HepG2 (cell line): ENCODE measurements at regions not wholly inside any gene's neighbourhood (a gene's known extent, or its start where the extent isn't known, plus 50 kb on each side); places are given as distances from the start of the nearest gene placed in this dataset.

ENCODE experiments used
- ATAC-seq: fragments of 200-7000 bp; cut with Tn5 transposase; 3 replicates; pipeline ENCODE4 v1.9.1; 2020; ENCODE audit warnings: mild to moderate bottlenecking, moderate library complexity
- BruUV-seq: library from RNA; stranded (reverse); fragments of 400-500 nt; replicated peaks from 2 replicates; lab custom pipeline; 2021; lab: Mats Ljungman, UMichigan
- CTCF ChIA-PET: fragments of 300-600 bp; formaldehyde crosslinking; extraction: SDS; loops from one replicate; lab custom pipeline; 2021; ENCODE audit warnings: low total read pairs, inconsistent platforms, low intra/inter-chr PET ratio; lab: Yijun Ruan, JAX
- POLR2A ChIA-PET: fragments of 350-600 bp; sonication (Branson Sonifier 250); formaldehyde crosslinking; loops from one replicate; lab custom pipeline; 2020; ENCODE audit warnings: antibody characterized with exemption, inconsistent platforms; lab: Yijun Ruan, JAX
- DNase-seq: peaks from one replicate; pipeline ENCODE4 v3.0.0-alpha.2; 2015; ENCODE audit warnings: low spot score
- FAIRE-seq: peaks from 3 replicates; lab custom pipeline; 2011; peaks lifted over from hg19 to GRCh38; lab: Jason Lieb, UNC
- H2AFZ ChIP-seq: one replicate; pipeline ENCODE4 v1.6.1; 2011; ENCODE audit warnings: low read length, inconsistent platforms
- H3K27ac ChIP-seq: fragments of 300-600 bp; 3 replicates; pipeline ENCODE4 v1.8.0; 2011; ENCODE audit warnings: mixed run types, mild to moderate bottlenecking, mixed read lengths, low read length, inconsistent platforms; ENCODE audit not compliant: insufficient read depth; ENCODE audit errors: extremely low read length
- H3K27me3 ChIP-seq, 2 experiments: fragments of 200-600 bp in 1 of 2; 2 replicates in 1 of 2; 3 replicates in 1 of 2; pipeline versions ENCODE4 v1.6.0 to v1.8.0; 2011; ENCODE audit warnings: low read length in 2 of 2, mild to moderate bottlenecking in 2 of 2, moderate library complexity in 2 of 2, inconsistent platforms in 1 of 2; ENCODE audit not compliant: insufficient read depth in 2 of 2, control insufficient read depth in 1 of 2
- H3K36me3 ChIP-seq, 2 experiments: fragments of 200-600 bp in 1 of 2; replicated peaks in 1 of 2; 2 replicates in 1 of 2; 3 replicates in 1 of 2; pipeline versions ENCODE4 v1.5.1 to v1.8.0; 2011; ENCODE audit warnings: low read length in 2 of 2, inconsistent platforms in 1 of 2; ENCODE audit not compliant: insufficient read depth in 2 of 2, control insufficient read depth in 1 of 2
- H3K4me1 ChIP-seq: 2 replicates; pipeline ENCODE4 v1.5.1; 2012; ENCODE audit warnings: low read length, inconsistent platforms; ENCODE audit not compliant: insufficient read depth
- H3K4me2 ChIP-seq: 2 replicates; pipeline ENCODE4 v1.6.0; 2011; ENCODE audit warnings: low read depth, low read length, inconsistent platforms
- H3K4me3 ChIP-seq, 3 experiments: fragments of 200-600 bp in 1 of 3; sonication (generic), shearing (Covaris generic) in 1 of 3; replicated peaks in 1 of 3; 2 replicates each; pipeline ENCODE4 v1.5.1; 2011 to 2016; ENCODE audit warnings: low read length in 3 of 3, inconsistent platforms in 2 of 3, low read depth in 2 of 3, mild to moderate bottlenecking in 2 of 3, control low read depth in 1 of 3, mixed read lengths in 1 of 3; ENCODE audit not compliant: insufficient read depth in 1 of 3
- H3K79me2 ChIP-seq: one replicate; pipeline ENCODE4 v1.6.1; 2011; ENCODE audit warnings: low read length, inconsistent platforms; ENCODE audit not compliant: insufficient read depth
- H3K9ac ChIP-seq: 2 replicates; pipeline ENCODE4 v1.6.0; 2011; ENCODE audit warnings: mild to moderate bottlenecking, low read depth, low read length, inconsistent platforms; ENCODE audit not compliant: insufficient read depth
- H3K9me3 ChIP-seq: 2 replicates; pipeline ENCODE4 v1.5.1; 2012; ENCODE audit warnings: mild to moderate bottlenecking, low read length
- H4K20me1 ChIP-seq: 2 replicates; pipeline ENCODE4 v1.6.0; 2011; ENCODE audit warnings: inconsistent platforms, mild to moderate bottlenecking, low read length, moderate library complexity; ENCODE audit not compliant: insufficient read depth
- ARID5B ChIP-seq: IDR thresholded peaks from 2 replicates; pipeline ENCODE4 v1.4.0; 2020; ENCODE audit warnings: mild to moderate bottlenecking, missing genetic modification reagents
- DMTF1 ChIP-seq: sonication (generic); formaldehyde crosslinking; IDR thresholded peaks from 2 replicates; pipeline ENCODE4 v1.4.0; 2020; ENCODE audit warnings: mild to moderate bottlenecking, missing genetic modification reagents
- EEA1 ChIP-seq: sonication (generic); formaldehyde crosslinking; IDR thresholded peaks from 2 replicates; pipeline ENCODE4 v1.5.1; 2020; ENCODE audit warnings: mild to moderate bottlenecking, missing genetic modification reagents, borderline replicate concordance
- FOXA3 ChIP-seq: IDR thresholded peaks from 2 replicates; pipeline ENCODE4 v1.6.1; 2016; ENCODE audit warnings: missing genetic modification reagents, missing compliant biosample characterization
- HOXD1 ChIP-seq: sonication (generic); formaldehyde crosslinking; IDR thresholded peaks from 2 replicates; pipeline ENCODE4 v1.5.0; 2020; ENCODE audit warnings: missing genetic modification reagents
- MEF2D ChIP-seq: sonication (generic); formaldehyde crosslinking; IDR thresholded peaks from 2 replicates; pipeline ENCODE4 v1.5.1; 2020; ENCODE audit warnings: mild to moderate bottlenecking, missing genetic modification reagents
- MTA3 ChIP-seq: sonication (generic); formaldehyde crosslinking; IDR thresholded peaks from 2 replicates; pipeline ENCODE4 v1.4.0; 2020; ENCODE audit warnings: missing genetic modification reagents
- PITX1 ChIP-seq: sonication (generic); formaldehyde crosslinking; IDR thresholded peaks from 2 replicates; pipeline ENCODE4 v1.5.1; 2020; ENCODE audit warnings: mild to moderate bottlenecking, missing genetic modification reagents
- RORA ChIP-seq: sonication (generic); formaldehyde crosslinking; IDR thresholded peaks from 2 replicates; pipeline ENCODE4 v1.5.0; 2020; ENCODE audit warnings: mild to moderate bottlenecking, missing genetic modification reagents, moderate library complexity
- SSRP1 ChIP-seq: IDR thresholded peaks from 2 replicates; pipeline ENCODE4 v1.6.1; 2016; ENCODE audit warnings: control low read depth
- ZNF235 ChIP-seq: sonication (generic); formaldehyde crosslinking; IDR thresholded peaks from 2 replicates; pipeline ENCODE4 v1.8.1; 2023; ENCODE audit warnings: mild to moderate bottlenecking, missing genetic modification reagents, borderline replicate concordance
- ZNF282 ChIP-seq: fragments of 450-650 bp; IDR thresholded peaks from 2 replicates; pipeline ENCODE4 v1.6.1; 2018; ENCODE audit not compliant: partially characterized antibody
- ZNF432 ChIP-seq: sonication (generic); formaldehyde crosslinking; IDR thresholded peaks from 2 replicates; pipeline ENCODE4 v1.5.0; 2020; ENCODE audit warnings: missing genetic modification reagents, mild to moderate bottlenecking, borderline replicate concordance
- ZNF468 ChIP-seq: sonication (generic); formaldehyde crosslinking; IDR thresholded peaks from 2 replicates; pipeline ENCODE4 v1.8.0; 2022; ENCODE audit warnings: mild to moderate bottlenecking, moderate library complexity, missing genetic modification reagents
- ZNF543 ChIP-seq: sonication (generic); formaldehyde crosslinking; IDR thresholded peaks from 2 replicates; pipeline ENCODE4 v1.4.0; 2020; ENCODE audit warnings: mild to moderate bottlenecking, missing genetic modification reagents
- WGBS: methylation state at CpG from one replicate; pipeline ENCODE4 v1.1.6; 2017; ENCODE audit warnings: low lambda C conversion rate; 5-methylcytosine and 5-hydroxymethylcytosine counted together
- in situ Hi-C: cut with HindIII; loops from 2 replicates; pipeline ENCODE4 v1.10.0; 2017; ENCODE audit warnings: low pct_unique_long_range_greater_than_20kb; ENCODE audit not compliant: extremely low pct_ligation_motif_present
- intact Hi-C: fragments of 100-400 bp; cut with micrococcal nuclease; formaldehyde crosslinking; loops from one replicate; pipeline ENCODE4 v1.10.0; 2022; ENCODE audit not compliant: unreplicated experiment

- CTCF ChIA-PET, result no interaction called here
Observed at GRCh38 chr7:12961910-12962480, 274.6 kb downstream of the ARL4A start.

GRCh38 chr7:12963435-12963834, 276.0 kb downstream of the ARL4A start:
- H4K20me1 ChIP-seq, result no peaks in the 10 kb centered on the region
- ATAC-seq, result no peak
- no peak overlapping the region for H3K4me3 ChIP-seq
- intact Hi-C loops, result no loop called here
- no peaks in the 10 kb centered on the region for H3K27me3 ChIP-seq
- peaks cover 8% of the 10 kb centered on the region for H3K4me1 ChIP-seq
- WGBS, result 89% methylated on average over 1 of the region's 1 CpG
- ChIA-PET CTCF (no interaction called here), POLR2A (no interaction called here)
- in situ Hi-C loops, result no loop called here
- no peaks in the 10 kb centered on the region for H3K9me3 ChIP-seq
- BruUV-seq, result no TSS peak
- H3K9ac ChIP-seq, result no peak overlapping the region
- no peak overlapping the region for H3K4me2 ChIP-seq
- H3K27ac ChIP-seq, result no peak overlapping the region
- H3K36me3 ChIP-seq, result no peaks in the 10 kb centered on the region
- DNase-seq, result no peak
- no peak for FAIRE-seq
- no peak overlapping the region for H2AFZ ChIP-seq
- no peaks in the 10 kb centered on the region for H3K79me2 ChIP-seq
- TF ChIP-seq ZNF468 (CRISPR knock-in tag) (no peak), SSRP1 (CRISPR knock-in tag) (no peak), EEA1 (CRISPR knock-in tag) (no peak), ZNF543 (CRISPR knock-in tag) (no peak), FOXA3 (CRISPR knock-in tag) (no peak), MTA3 (CRISPR knock-in tag) (no peak), RORA (CRISPR knock-in tag) (no peak), PITX1 (no peak), ZNF282 (no peak), DMTF1 (CRISPR knock-in tag) (no peak), MEF2D (no peak), ZNF235 (CRISPR knock-in tag) (no peak), HOXD1 (CRISPR knock-in tag) (no peak), ARID5B (no peak)

More at GRCh38 chr7:12961910-12962480, 274.6 kb downstream of the ARL4A start:
- H3K4me1 ChIP-seq, result 0 out of 2 replicates have a peak, but pooled peaks cover 4% of the 10 kb centered on the region
- H4K20me1 ChIP-seq, result no peaks in the 10 kb centered on the region
- DNase-seq (no peak), FAIRE-seq (no peak), ATAC-seq (no peak)
- H2AFZ ChIP-seq, result no peak overlapping the region
- no peak overlapping the region for H3K9ac ChIP-seq
- H3K4me3 ChIP-seq, result no peak overlapping the region
- H3K36me3 ChIP-seq, result no peaks in the 10 kb centered on the region
- intact Hi-C loops (no loop called here), in situ Hi-C loops (no loop called here)
- no peak overlapping the region for H3K27ac ChIP-seq
- no TSS peak for BruUV-seq
- POLR2A ChIA-PET, result no interaction called here
- H3K27me3 ChIP-seq, result no peaks in the 10 kb centered on the region
- no peaks in the 10 kb centered on the region for H3K79me2 ChIP-seq
- no peak for TF ChIP-seq ZNF432 (CRISPR knock-in tag)
- H3K4me2 ChIP-seq, result no peak overlapping the region
- WGBS, result 78% methylated on average over 4 of the region's 4 CpGs
- H3K9me3 ChIP-seq, result no peaks in the 10 kb centered on the region
